HUES64 (cell line): ENCODE measurements at regions not wholly inside any gene's neighbourhood (a gene's known extent, or its start where the extent isn't known, plus 50 kb on each side); places are given as distances from the start of the nearest gene placed in this dataset.
"Not testable (repeated sequence)": the region's sequence is repeated elsewhere in the genome, so short reads cannot be mapped to it uniquely, and the experiment has no call there.

Experiments used
- H3K27ac ChIP-seq: 2 replicates; pipeline ENCODE4 v1.7.0; 2013; ENCODE audit warnings: low read depth, low read length, inconsistent platforms
- H3K27me3 ChIP-seq: 2 replicates; pipeline ENCODE4 v1.6.1; 2013; ENCODE audit warnings: mild to moderate bottlenecking, low read length; ENCODE audit not compliant: insufficient read depth
- H3K36me3 ChIP-seq: 2 replicates; pipeline ENCODE4 v1.6.1; 2013; ENCODE audit warnings: mild to moderate bottlenecking, low read length; ENCODE audit not compliant: insufficient read depth
- H3K4me1 ChIP-seq: 2 replicates; pipeline ENCODE4 v1.6.1; 2013; ENCODE audit warnings: mild to moderate bottlenecking, low read length, moderate library complexity; ENCODE audit not compliant: insufficient read depth
- H3K4me3 ChIP-seq: 2 replicates; pipeline ENCODE4 v1.5.1; 2013; ENCODE audit warnings: mild to moderate bottlenecking, low read length, moderate library complexity
- H3K9ac ChIP-seq: 2 replicates; pipeline ENCODE4 v1.6.1; 2013; ENCODE audit warnings: mild to moderate bottlenecking, low read depth, low read length
- H3K9me3 ChIP-seq: 2 replicates; pipeline ENCODE4 v1.6.1; 2013; ENCODE audit warnings: low read depth, low read length; ENCODE audit not compliant: insufficient read depth
- WGBS: fragments of 150-250, 120-280 bp; methylation state at CpG from one replicate; pipeline ENCODE4 v1.1.7; 2013; ENCODE audit warnings: missing lambda C conversion rate; 5-methylcytosine and 5-hydroxymethylcytosine counted together

DNA sequence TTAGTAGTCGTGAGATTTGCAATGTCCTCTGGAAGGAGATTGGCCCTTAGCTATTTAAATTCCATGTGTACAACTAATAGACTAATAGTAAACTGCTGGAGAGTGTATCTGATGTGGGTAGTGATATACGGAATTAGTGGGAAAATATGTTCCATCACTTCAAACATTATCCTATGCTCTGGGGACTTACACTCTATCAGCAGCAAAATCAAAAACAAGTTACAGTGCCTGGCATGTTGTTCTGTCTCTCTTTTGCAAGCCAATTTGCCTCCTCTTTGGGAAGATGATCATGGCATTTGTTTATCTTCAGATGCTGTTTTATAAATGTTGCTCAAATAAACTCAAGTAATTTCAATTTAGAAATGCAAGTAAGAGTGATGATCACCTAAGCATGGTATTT, 311.9 kb upstream of the ACO1 start:
- no peaks in the 10 kb centered on the region for H3K27me3 ChIP-seq
- H3K9me3 ChIP-seq = 0 out of 2 replicates have a peak, but pooled peaks cover 3% of the 10 kb centered on the region
- no peak overlapping the region for H3K27ac ChIP-seq
- no peaks in the 10 kb centered on the region for H3K36me3 ChIP-seq
- H3K4me3 ChIP-seq = no peak overlapping the region
- H3K9ac ChIP-seq = no peak overlapping the region
- 100% methylated on average over 1 of the region's 2 CpGs for WGBS
- H3K4me1 ChIP-seq = no peaks in the 10 kb centered on the region

DNA sequence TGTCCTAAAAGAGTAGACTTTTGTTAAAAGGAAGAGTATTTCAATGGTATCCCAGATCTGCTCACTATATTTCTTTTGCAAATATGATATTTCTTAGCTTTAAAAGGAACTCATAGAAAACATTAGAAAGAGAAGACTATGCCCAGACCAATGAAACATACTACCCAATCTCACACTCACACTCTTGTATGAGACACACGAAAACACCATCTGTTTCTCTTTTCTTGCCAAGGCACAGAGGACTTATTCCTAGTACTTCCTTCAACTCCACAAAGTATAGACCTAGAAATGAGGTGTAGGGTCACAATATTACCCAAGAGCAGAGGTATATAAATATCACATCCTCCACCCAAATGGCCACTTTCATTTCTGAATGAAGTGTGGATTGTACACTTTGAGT, 292.4 kb upstream of the ACO1 start:
- H3K9ac ChIP-seq = no peak overlapping the region
- no peak overlapping the region for H3K4me3 ChIP-seq
- H3K9me3 ChIP-seq = peaks cover under 1% of the 10 kb centered on the region; the same call in 1 of the 2 replicates
- H3K27ac ChIP-seq = no peak overlapping the region
- no peaks in the 10 kb centered on the region for H3K27me3 ChIP-seq
- H3K4me1 ChIP-seq = no peaks in the 10 kb centered on the region
- H3K36me3 ChIP-seq = no peaks in the 10 kb centered on the region
- 88% methylated on average over 1 of the region's 1 CpG for WGBS

DNA sequence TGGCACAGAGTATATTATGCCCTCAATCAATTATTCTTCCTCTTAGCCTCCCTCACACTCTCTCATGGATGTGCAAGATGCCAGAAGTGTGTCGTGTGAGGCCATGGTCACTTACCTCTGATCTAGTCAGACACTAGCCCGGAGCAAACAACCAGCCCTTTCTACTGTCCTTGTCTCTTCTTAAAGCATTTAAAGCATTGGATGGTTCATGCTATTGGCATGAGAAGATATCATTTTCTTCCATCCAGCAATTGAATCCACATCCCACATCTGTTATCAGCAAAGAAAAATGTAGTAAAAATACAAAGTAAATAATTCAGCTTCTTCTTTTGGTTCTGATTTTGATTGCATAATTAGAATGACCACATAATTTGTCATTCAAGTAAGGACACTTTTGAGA, 267.2 kb upstream of the ACO1 start:
- Histone ChIP-seq H3K27ac (no peak overlapping the region), H3K27me3 (no peaks in the 10 kb centered on the region), H3K36me3 (no peaks in the 10 kb centered on the region), H3K9ac (no peak overlapping the region), H3K9me3 (no peaks in the 10 kb centered on the region), H3K4me1 (peaks cover 5% of the 10 kb centered on the region; the same call in 1 of the 2 replicates), H3K4me3 (no peak overlapping the region)
- WGBS = 95% methylated on average over 2 of the region's 2 CpGs

DNA sequence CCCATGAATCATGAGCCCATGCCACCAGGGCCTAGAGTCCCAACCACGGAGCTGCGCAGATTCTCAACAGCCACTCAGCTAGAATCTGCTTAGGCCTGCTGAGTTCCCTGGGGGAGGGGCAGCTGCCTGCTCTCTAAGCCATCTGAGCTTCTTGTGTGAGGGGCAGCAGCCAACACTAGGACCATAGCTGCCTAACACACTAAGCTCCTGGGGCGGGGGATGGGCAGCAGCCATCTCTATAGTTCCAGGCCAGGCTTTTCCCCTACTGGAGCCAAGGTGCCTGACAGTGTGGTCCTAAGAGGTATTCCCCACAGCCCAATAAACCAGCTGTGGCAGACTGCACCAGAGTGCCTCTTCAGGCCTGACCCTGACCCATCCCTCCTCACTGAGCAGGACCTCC, 255.9 kb upstream of the ACO1 start:
- Histone ChIP-seq H3K9me3 (no peaks in the 10 kb centered on the region), H3K27me3 (no peaks in the 10 kb centered on the region), H3K36me3 (no peaks in the 10 kb centered on the region), H3K27ac (no peak overlapping the region), H3K4me3 (no peak overlapping the region), H3K4me1 (no peaks in the 10 kb centered on the region), H3K9ac (no peak overlapping the region)
- 95% methylated on average over 3 of the region's 3 CpGs for WGBS

DNA sequence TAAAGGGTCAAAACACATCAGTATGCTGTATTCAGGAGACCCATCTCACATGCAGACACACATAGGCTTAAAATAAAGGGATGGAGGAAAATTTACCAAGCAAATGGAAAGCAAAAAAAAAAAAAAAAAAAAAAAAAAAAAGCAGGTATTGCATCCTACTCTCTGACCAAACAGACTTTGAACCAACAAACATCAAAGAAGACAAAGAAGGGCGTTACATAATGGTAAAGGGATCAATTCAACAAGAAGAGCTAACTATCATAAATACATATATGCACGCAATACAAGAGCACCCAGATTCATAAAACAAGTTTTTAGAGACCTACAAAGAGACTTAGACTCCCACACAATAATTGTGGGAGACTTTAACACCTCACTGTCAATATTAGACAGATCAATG, 253.7 kb upstream of the ACO1 start:
- H3K27ac ChIP-seq = not testable (repeated sequence)

DNA sequence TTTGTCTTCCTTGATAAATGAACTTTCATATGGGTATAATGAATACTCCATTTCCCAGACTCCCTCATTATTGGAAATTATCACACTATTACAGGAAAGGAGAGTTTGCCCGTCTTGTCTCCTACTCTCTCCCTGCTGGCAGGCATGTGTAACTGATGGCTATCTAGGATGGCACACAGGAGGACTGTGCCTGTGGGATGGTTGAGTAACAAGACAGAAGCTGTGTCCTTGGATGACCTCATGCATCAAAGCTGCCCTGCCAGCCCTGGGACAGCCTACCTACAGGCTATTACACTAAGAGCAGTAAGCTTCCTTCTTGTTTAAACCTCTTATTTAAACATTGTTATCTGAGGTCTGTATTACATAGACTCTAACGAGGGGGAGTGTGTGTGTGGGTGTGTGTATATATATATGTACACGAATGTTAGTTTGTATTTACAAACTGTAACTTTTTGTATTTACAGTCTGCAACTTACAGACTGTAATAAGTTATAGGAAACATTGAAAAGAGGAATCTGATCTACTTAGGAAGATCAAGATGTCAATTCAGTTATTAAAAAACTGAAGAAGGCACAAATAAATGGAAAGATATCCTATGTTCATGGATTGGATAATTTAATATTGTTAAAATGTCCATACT, 247.6 kb upstream of the ACO1 start:
- 90% methylated on average over 3 of the region's 3 CpGs for WGBS
- Histone ChIP-seq H3K4me1 (no peaks in the 10 kb centered on the region), H3K27me3 (no peaks in the 10 kb centered on the region), H3K9me3 (no peaks in the 10 kb centered on the region), H3K9ac (no peak overlapping the region), H3K4me3 (no peak overlapping the region), H3K27ac (no peak overlapping the region), H3K36me3 (no peaks in the 10 kb centered on the region)

More for the DNA sequence above, 253.7 kb upstream of the ACO1 start:
- not testable (repeated sequence) for H3K36me3 ChIP-seq, H3K4me1 ChIP-seq, H3K27me3 ChIP-seq, H3K9me3 ChIP-seq, H3K9ac ChIP-seq, H3K4me3 ChIP-seq
- WGBS = 100% methylated on average over 2 of the region's 2 CpGs

DNA sequence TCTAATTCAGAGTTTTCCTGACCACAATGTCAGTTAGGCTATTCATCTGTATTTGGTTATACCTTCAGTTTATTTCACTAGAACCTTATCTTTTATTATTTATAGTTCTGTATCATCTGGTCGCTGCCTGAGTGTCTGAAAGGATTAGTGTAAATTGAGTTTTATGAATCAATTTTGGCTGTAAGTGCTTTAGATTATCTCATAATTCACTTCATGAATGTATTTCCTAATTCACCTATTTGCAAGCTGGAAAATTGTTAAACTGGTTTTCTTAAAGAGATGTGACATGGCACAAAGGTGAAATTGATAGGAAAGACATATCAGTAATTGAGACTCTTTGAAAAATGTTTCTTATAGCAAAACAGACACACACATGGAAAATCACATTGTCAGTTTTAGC, 242.4 kb upstream of the ACO1 start:
- H3K9me3 ChIP-seq = no peaks in the 10 kb centered on the region
- no peaks in the 10 kb centered on the region for H3K27me3 ChIP-seq
- H3K27ac ChIP-seq = no peak overlapping the region
- WGBS = no CpG with 5 or more reads among the region's 1 CpG
- H3K4me1 ChIP-seq = no peaks in the 10 kb centered on the region
- H3K9ac ChIP-seq = no peak overlapping the region
- no peaks in the 10 kb centered on the region for H3K36me3 ChIP-seq
- H3K4me3 ChIP-seq = no peak overlapping the region

DNA sequence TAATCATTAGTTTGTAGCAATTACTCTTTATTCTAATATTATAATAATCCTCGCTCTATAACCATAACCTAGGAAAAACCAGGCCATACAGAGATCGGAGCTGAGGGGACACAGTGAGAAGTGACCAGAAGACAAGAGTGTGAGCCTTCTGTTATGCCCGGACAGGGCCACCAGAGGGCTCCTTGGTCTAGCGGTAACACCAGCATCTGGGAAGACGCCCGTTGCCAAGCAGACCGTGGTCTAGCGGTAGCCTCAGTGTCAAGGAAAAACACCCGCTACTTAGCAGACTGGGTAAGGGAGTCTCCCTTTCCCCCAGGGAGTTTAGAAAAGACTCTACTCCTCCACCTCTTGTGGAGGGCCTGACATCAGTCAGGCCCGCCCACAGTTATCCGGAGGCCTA, 235.9 kb upstream of the ACO1 start:
- H3K27me3 ChIP-seq, H3K9ac ChIP-seq, H3K4me3 ChIP-seq, H3K4me1 ChIP-seq, H3K36me3 ChIP-seq, H3K9me3 ChIP-seq, H3K27ac ChIP-seq: not testable (repeated sequence)
- 82% methylated on average over 10 of the region's 11 CpGs for WGBS

DNA sequence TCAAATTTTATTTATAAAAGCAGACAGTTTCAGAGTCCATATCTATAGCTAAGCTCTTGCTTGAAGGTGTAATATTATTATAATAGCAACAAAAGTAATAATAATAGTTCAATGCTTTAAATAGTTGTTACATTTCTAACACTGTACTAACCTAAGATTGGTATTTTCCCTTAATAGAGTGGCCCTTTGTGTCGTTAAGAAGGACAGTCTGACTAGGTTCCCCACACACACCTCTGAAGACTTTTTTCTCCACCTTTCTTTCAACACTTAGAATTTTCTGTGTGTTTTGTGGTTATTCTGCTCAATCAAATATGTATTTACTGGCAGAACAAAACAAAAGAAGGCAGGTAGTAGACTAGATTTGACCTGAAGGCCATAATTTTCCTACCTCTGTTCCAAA, 223.2 kb upstream of the ACO1 start:
- Histone ChIP-seq H3K4me3 (no peak overlapping the region), H3K36me3 (no peaks in the 10 kb centered on the region), H3K4me1 (no peaks in the 10 kb centered on the region), H3K27ac (no peak overlapping the region), H3K27me3 (no peaks in the 10 kb centered on the region), H3K9me3 (no peaks in the 10 kb centered on the region), H3K9ac (no peak overlapping the region)
- 100% methylated on average over 1 of the region's 1 CpG for WGBS

DNA sequence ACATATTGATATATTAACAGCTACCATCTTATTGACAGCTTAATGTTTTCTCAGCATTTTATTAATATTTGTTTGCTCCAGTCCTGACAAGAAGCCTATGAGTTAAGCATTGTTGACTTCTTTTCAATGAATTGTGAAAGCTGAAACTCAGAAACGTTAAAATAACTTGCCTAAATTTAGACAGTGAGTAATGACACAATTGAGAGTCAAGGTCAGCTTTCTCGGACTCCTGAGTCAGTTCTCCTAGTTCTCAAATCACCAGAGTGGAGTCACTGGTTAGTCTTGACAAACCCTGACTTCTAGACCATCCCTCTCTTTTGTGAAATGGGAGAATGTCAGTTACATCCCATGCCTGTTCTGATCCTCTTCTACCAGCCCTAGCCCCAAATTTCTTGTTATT, 222.7 kb upstream of the ACO1 start:
- WGBS = 87% methylated on average over 2 of the region's 2 CpGs
- Histone ChIP-seq H3K4me1 (no peaks in the 10 kb centered on the region), H3K9me3 (no peaks in the 10 kb centered on the region), H3K36me3 (no peaks in the 10 kb centered on the region), H3K4me3 (no peak overlapping the region), H3K9ac (no peak overlapping the region), H3K27me3 (no peaks in the 10 kb centered on the region), H3K27ac (no peak overlapping the region)

DNA sequence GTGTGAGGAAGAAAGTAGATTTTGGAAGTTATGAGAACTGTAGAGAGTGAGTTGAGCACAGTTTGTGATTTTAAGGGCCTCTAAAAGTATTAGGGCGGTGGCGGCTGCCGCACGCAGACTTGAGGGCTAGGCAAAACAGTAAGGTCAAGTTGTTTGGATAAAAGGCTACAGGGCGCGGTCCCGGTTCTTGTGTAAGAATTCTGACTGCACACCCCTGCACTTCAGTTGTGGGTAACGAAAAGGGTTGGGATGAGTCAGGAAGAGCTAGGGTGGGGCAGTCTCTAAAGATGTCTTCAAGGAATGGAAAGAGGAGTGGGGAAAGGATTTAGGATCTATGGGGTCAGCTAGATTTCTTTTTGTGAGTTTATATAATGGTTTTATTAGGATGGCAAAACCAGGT, 218.1 kb upstream of the ACO1 start:
- WGBS = 92% methylated on average over 8 of the region's 8 CpGs
- H3K36me3 ChIP-seq, H3K9ac ChIP-seq, H3K27ac ChIP-seq, H3K4me3 ChIP-seq, H3K4me1 ChIP-seq, H3K27me3 ChIP-seq, H3K9me3 ChIP-seq: not testable (repeated sequence)

DNA sequence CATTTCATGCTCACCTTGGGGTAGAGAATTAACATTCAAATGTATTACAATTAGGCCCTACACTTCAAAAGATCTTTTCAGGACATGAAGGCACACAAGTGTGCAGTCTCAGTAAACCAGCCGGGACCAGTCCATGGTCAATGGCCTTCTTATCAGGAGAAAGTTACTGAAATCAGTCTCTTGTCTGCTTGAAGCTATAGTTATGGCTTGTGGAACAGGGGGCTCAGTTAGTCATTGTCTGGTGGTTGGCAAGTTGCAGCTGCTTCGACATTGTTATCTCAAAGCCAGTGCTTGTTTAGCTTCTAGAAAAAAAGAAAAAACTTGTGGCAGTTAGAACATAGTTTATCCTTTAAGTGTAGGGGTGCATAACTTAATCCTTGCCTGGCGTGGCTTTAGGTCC, 213.1 kb upstream of the ACO1 start:
- WGBS = 91% methylated on average over 3 of the region's 3 CpGs
- Histone ChIP-seq H3K4me1 (no peaks in the 10 kb centered on the region), H3K27me3 (no peaks in the 10 kb centered on the region), H3K4me3 (no peak overlapping the region), H3K9me3 (no peaks in the 10 kb centered on the region; the same call in 1 of the 2 replicates), H3K27ac (no peak overlapping the region), H3K36me3 (no peaks in the 10 kb centered on the region), H3K9ac (no peak overlapping the region)
